NCI-H2029 (cell line): ENCODE measurements at regions not wholly inside any gene's neighbourhood (a gene's known extent, or its start where the extent isn't known, plus 50 kb on each side); places are given as distances from the start of the nearest gene placed in this dataset.
"Not testable (repeated sequence)": the region's sequence is repeated elsewhere in the genome, so short reads cannot be mapped to it uniquely, and the experiment has no call there.

Source experiments
- DNase-seq: peaks from one replicate; lab custom pipeline; 2025; lab: John Stamatoyannopoulos, UW

GRCh38 chr3:72082186-72082715 lies 297.3 kb upstream of the PROK2 start:
- no peak for DNase-seq

- no peak for DNase-seq
Measured at GRCh38 chr3:72081471-72082185, 296.7 kb upstream of the PROK2 start.

GRCh38 chr3:72080800-72081199 lies 295.9 kb upstream of the PROK2 start:
- DNase-seq: no peak

GRCh38 chr3:72080095-72080494 lies 295.1 kb upstream of the PROK2 start:
- DNase-seq: no peak

- no peak for DNase-seq
Measured at GRCh38 chr3:72079369-72079872, 294.5 kb upstream of the PROK2 start.

GRCh38 chr3:72078676-72079368 lies 293.9 kb upstream of the PROK2 start:
- no peak for DNase-seq

- no peak for DNase-seq
Measured at GRCh38 chr3:72077473-72078259, 292.7 kb upstream of the PROK2 start.

GRCh38 chr3:72075848-72076247 lies 290.9 kb upstream of the PROK2 start:
- not testable (repeated sequence) for DNase-seq

- no peak for DNase-seq
Measured at GRCh38 chr3:72071624-72072023, 286.7 kb upstream of the PROK2 start.

- DNase-seq: no peak
Measured at GRCh38 chr3:72070005-72070404, 285.1 kb upstream of the PROK2 start.

GRCh38 chr3:72069543-72069942 lies 284.6 kb upstream of the PROK2 start:
- no peak for DNase-seq

GRCh38 chr3:72068621-72069020 lies 283.7 kb upstream of the PROK2 start:
- DNase-seq: no peak

GRCh38 chr3:72067721-72068120 lies 282.8 kb upstream of the PROK2 start:
- DNase-seq: no peak

- no peak for DNase-seq
Measured at GRCh38 chr3:72065872-72066641, 281.1 kb upstream of the PROK2 start.

GRCh38 chr3:72065236-72065635 lies 280.3 kb upstream of the PROK2 start:
- DNase-seq: no peak

- DNase-seq: not testable (repeated sequence)
Measured at GRCh38 chr3:72064727-72065126, 279.8 kb upstream of the PROK2 start.

- DNase-seq: no peak
Measured at GRCh38 chr3:72062017-72062416, 277.1 kb upstream of the PROK2 start.

- no peak for DNase-seq
Measured at GRCh38 chr3:72060447-72061034, 275.6 kb upstream of the PROK2 start.

- DNase-seq: peak; percentile 75
Measured at GRCh38 chr3:72058493-72059081, 273.6 kb upstream of the PROK2 start.

GRCh38 chr3:72055436-72055835 lies 270.5 kb upstream of the PROK2 start:
- no peak for DNase-seq

- DNase-seq: no peak
Measured at GRCh38 chr3:72054976-72055375, 270.0 kb upstream of the PROK2 start.
